ENCODE measurements at regions not wholly inside any gene's neighbourhood (a gene's known extent, or its start where the extent isn't known, plus 50 kb on each side); places are given as distances from the start of the nearest gene placed in this dataset.
"Not testable (repeated sequence)": the region's sequence is repeated elsewhere in the genome, so short reads cannot be mapped to it uniquely, and the experiment has no call there.

DNA sequence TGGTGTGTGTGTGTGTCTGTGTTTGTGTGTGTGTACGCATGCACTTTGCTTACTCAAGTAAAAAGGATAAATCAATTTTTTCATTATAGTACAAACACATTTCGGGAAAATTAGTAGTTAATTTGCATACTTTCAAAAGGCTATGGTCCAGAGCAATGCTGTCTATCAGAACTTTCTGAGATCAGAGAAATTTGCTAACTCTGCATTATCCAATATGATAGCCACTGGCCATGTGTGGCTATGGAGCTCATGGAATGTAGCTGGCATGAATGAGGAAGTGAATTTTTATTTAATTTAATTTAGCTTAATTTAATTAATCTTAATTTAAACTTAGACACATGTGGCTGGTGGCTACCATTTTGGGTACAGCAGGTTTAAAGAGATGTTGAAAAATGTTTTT, 289.6 kb downstream of the MAT2B start:
- no peak for DNase-seq

DNA sequence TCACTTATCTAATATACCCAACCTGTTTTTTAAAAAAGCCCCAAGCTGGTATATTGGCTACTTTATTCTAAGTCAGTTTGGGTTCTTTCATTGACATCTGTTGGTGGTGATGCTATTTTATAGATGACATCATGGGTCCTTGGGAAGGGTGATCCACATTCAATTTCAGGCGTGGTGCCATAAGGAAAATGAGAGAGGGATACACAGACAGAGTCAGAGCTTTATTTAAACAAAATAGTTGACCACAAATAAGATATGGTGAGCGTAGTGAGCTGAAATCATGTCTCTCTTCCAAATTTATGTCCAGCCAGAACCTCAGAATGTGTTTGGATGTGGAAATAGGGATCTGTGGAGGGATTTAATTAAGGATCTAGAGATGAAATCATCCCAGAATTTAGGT, 302.4 kb downstream of the MAT2B start:
- no peak for DNase-seq

DNA sequence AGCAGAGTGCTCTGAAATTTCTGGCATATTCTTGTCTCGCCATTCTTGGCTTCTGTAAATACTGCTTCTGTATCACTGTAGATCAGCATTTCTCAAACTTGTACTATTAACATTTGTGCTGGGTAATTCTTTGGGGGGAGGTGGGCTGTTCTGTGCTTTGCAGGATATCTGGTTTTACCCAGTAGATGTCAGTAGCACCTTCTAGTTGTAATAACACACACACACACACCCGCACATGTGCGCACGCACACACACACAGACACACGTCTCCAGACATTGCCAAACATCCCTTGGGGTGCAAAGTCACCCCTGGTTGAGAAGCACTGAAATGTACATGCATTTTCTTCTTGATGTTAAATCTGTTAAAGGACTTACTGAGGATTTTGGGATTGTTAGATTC, 304.1 kb downstream of the MAT2B start:
- no peak for DNase-seq

DNA sequence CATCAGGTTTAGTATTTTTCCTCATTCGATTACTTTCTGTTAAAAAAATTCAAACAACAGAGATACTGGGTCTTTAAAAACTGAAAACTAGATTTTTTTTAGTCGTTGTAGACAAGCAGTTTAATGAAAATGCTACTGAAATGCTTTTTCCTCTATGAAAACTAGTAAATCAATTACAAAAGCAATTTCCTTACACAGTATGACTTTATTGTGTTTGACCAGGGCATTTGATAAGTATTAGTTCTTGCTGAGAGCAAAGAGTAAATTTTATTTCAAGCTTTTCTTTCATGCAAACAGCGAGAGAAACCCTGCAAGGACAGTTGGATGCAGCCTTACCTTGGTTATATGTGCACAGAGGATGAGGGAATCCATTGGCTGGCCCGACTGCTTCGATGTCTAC, 308.5 kb downstream of the MAT2B start:
- DNase-seq: no peak

DNA sequence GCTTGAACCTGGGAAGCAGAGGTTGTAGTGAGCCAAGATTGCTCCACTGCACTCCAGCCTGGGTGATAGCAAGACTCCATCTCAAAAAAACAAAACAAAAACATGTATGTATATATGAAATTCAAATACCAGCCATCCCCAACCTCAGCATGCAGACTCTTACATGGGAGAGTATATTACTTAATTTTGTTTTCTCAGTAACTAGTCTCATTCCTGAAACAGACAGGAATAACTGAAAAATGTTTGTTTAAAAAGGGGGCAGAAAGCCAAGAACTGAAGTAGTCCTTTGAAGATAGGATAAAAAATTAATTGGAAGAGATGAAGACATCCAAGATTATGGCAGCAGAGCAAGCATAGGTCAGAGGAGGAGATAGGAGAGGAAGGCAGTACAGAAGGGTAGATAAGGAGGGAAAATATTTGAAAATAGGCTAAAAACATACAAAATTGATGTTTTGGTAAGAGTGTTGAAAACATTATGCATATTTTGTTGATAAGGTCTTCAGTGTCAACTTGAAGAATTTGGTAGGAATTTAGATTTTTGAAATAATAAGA, 309.9 kb downstream of the MAT2B start:
- no peak for DNase-seq

DNA sequence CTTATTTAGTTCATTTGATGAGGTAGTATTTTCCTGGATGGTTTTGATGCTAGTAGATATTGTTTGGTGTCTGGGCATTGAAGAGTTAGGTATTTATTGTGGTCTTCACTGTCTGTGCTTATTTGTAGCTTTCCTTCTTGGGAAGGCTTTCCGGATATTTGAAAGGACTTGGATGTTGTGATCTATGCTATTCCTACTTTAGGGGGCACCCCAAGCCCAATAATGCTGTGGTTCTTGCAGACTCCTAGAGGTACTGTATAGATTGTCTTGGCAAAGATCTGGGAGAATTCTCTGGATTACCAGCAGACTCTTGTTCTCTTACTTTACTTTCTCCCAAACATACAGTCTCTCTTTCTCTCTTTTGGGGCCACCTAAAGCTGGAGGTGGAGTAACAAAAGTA, 315.7 kb downstream of the MAT2B start:
- DNase-seq: no peak

DNA sequence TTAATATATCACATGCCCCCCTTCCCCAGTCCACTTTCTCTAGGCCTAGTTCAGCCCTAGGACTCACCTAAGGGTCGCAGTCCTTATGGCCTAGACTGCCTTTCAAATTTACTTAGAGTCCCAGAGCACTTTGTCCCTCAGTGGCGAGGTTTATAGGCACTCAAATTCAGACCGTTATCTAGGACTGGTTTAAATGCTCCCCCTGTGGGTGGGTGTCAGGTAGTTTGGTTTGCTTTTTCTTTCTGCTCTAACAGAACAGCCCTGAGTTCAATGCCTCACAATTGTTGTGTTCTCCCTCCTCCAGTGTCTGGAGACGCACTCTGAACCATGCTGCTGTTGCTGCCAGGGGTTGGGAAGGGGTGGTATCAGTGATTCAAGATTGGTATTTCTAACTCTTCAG, 317.1 kb downstream of the MAT2B start:
- DNase-seq: no peak

DNA sequence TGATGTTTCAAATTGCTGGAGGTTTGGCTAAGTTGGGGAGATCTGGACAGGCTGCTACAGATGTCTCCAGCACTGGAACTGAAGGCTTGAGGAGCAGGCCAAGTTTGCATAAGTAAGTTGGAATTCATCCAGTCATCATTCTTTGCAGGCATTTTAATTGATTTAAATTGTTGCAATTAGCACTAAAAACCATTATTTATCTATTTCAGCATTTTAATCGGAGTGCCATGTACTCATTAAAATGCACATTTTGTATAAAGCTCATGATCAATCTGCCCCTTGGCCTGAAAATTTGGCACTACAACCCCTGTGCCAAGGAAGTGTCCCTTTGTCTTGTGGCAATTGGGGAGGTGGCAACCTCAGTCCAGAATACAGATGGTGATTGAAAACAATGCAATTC, 320.2 kb downstream of the MAT2B start:
- no peak for DNase-seq

DNA sequence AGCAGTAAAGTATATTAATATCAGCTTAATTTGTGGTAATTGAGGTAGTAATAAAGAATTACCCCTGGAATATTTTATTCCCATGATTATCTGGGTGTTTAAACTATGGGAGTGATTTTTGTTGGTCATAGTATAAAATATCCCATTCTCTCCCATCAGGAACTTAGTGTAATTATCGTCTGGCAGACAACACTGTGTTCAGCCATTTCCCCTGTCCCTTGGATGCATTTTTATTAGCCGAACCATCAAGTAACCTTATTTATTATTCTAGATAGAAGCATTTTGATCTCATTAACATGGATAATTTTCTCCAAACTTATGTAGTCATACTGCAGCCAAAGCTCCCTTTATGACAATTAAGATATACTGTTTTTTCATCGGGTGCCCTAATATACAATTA, 320.8 kb downstream of the MAT2B start:
- DNase-seq: no peak

DNA sequence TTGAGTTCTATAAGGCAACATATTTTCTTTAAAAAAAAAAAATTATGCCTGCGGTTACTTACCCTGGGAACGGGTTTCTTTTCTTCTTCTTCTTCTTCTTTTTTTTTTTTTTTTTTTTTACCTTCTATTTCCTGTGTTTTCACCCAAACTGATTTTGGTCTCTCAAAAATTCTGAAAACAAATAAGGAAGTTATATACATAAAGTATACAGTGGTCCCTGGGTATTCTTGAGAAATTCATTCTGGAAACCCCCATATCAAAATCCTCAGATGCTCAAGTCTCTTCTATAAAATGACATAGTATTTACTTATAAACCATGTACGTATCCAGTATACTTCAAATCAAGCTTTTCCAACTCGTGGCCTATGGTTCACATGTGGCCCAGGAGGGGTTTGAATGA, 326.7 kb downstream of the MAT2B start:
- no peak for DNase-seq

DNA sequence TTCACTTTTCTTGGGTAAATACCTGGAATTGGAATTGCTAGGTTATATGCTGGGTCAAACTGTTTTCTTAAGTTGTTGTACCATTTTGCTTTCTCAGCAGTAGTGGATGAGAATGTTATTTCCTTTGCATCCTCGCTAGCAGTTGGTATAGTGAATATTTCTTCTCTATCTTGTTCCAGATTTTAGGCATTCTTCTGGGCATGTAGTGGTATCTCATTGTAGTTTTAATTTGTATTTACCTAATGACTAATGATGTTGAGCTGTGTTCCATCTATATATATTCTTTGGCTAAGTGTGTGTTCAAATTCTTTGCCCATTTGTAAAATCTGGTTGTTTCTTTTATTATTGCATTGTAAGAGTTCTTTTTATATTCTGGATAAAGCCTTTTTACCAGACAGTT, 333.3 kb downstream of the MAT2B start:
- DNase-seq: no peak

DNA sequence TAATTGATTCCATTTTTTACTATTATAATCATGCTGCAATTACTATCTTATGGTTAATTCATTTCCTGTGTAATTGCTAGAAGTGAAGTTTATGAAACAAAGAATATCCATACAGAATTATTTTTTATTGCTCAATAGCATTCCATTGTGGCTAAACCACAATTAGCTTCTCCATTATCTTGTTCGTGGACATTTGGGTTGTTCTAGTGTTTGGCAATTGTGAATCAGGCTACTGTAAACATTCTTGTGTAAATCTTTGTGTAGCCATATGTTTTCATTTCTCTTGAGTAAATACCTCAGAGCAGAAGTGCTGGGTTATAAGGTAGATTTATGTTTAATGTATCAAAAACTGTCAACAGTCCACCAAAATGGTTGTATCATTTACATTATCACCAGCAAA, 341.1 kb downstream of the MAT2B start:
- DNase-seq: no peak

DNA sequence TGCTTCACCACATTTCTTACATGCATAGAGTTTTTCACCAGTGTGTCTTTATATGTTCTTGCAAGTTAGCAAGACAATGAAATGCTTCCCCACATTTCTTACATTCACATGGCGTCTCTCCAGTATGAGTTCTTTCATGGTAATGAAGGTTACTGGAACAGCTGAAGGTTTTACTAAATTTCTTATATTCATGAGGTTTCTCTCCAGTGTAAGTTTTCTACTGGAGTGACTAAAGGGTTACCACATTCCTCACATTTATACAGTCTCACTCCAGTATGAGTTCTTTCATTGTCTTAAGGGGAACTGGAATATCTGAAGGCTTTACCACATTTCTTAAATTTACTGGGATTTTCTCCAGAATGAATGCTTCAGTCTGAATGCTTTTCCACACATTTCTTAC, 350.3 kb downstream of the MAT2B start:
- DNase-seq: no peak

DNA sequence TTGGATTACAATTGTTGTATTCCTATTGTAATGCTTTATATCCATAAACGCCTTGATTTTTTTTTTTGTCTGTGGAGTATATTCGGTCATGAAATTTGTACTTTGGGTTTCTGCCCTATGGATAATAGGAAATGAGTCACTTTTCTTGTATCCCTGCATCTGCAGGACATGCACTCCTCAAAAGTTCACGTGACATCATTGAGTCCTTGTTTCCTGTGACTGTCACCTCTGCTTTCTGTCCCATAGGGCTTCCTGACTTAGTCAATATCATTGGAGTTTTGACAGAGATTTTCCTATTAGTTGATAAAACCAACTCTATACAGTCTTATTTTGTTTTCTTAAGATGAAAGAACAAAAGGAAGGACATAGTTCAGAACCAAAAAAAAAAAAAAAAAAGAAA, 356.3 kb downstream of the MAT2B start:
- DNase-seq: no peak

DNA sequence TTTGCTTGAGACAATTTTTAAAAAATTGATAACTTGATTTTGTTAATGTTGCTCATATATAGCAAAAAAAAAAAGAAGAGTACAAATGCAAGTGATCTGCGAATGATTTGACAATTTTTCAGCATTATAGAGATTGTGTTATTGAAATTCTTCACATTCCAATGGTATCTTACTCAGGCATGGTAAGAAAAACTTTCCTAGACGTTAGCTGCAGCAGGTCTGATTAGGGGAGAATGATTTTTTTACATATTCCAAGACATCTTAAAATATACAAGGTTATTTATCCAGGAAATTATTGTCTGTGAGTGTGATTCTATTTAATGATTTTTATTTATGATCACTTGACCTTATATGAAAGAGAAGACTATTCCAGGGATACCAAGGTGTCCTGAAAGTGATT, 361.9 kb downstream of the MAT2B start:
- no peak for DNase-seq

DNA sequence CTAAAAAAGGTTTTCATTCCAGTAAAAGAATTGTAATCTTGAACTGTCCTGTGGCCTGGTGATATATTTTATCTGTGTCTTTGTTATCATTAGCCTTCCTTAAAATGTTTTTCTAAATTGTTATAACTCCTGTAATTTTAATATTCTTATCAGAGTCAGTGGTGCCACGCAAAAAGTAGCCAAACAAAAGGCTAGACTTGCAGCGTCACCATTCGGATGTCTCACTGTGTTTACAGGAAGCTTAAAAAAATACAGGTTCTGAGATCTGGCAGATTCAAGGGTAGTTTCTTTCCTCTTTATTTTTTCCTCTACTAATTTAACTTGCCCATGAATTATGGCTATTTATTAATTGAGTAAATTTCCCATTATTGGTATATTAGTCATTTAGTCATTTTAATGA, 362.3 kb downstream of the MAT2B start:
- no peak for DNase-seq

DNA sequence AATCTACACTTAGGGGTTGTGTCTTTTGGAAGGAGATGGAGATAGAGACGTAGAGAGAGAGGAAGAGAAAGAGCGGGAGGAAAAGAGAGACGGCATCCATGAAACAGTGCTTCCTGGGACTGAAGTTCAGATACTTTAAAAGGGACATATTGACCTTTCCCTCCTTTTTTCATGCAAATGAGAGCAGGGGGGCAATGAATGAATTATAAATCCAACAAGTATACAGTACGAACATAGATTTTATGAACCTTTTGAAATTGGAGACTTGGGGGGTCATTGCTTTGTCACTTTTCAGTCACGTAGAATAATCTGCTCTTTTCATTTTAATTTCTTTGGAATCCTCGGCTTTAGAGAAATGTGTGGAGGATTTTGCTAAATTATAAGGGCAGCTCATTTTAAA, 364.2 kb downstream of the MAT2B start:
- no peak for DNase-seq

DNA sequence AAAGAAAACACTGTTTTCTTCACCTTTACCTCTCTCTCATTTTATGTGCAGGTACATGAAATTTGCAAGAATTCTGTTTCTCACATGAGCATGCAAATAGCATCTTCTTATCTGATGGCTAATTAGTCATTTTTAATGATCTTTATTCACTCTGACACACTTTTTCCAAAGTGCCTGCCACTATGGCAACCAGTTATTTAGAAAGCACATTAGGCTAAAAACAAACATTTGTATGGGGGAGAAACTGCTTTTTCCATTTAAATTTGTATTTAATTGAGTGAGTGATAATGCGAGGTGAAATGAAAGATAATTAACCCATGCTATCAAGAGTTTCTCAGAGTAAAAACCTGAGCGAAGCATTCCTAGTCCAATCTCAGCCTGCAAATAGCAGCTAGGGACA, 365.0 kb downstream of the MAT2B start:
- no peak for DNase-seq

DNA sequence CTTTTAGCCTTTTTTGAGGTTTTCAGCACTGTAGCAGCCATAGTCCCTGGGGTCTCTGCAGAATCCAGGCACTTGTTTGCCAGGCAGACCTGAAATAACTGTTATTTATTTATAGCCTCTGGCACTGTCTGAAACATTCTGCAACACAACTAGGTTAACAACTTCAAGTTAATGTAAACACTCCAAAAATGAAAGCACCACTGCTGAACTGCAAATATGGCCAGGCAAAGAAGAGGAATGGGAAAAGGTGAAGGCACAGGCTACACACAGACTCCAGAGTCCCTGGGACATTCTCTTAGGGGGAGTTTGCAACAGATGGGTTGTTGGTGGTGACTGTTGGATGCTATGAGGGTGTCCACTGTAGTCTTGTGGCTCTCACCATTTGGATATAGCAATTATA, 369.0 kb downstream of the MAT2B start:
- no peak for DNase-seq

DNA sequence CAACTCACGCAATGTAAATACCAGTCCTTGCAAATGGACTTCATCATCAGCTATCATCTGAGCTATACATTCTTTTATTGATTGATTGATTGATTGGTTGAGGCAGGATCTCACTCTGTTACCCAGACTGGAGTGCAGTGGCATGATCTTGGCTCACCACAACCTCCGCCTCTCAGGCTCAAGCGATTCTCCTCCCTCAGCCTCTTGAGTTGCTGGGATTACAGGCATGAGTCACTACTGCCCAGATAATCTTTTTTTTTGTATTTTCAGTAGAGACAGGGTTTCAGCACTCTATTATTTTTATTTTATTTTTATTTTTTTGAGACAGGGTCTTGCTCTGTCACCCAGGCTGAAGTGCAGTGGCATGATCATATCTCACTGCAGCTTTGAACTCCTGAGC, 369.5 kb downstream of the MAT2B start:
- not testable (repeated sequence) for DNase-seq

DNA sequence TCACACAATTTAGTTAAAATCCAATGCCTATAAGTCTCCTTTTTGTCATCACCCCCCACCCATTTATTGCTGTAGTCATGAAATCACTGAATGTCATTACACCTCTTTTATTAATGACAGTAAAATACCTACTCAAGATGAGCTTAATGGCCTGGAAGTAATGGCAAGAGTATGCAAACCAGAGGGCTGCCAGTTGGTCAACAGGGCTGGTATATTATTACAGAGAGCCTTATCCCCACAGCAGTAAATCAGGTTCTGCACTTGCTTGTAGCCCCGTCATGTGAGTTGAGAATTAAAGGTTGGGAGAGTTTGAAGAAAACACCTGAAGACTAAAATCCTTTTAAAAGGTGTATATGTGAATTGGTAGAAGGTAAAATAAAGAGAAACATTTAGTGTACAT, 372.4 kb downstream of the MAT2B start:
- no peak for DNase-seq

DNA sequence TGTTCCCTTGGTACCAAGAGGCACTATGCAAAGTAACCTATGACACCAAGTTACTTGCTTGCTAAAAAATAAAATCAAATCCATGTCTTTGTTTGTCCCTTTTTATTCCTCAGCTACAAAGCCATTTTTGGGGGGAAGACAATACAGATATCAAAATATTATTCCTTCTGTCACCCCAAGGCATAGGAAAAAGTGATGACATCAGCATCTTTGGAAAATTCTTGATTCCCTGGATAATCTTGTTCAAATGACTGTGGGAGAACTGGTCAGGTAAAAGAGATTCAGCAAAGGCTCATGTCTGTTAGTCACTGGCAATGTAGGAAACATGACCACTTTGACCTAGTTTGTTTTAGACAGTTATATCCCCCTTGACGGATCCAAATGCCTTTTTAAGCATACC, 373.1 kb downstream of the MAT2B start:
- DNase-seq: no peak

DNA sequence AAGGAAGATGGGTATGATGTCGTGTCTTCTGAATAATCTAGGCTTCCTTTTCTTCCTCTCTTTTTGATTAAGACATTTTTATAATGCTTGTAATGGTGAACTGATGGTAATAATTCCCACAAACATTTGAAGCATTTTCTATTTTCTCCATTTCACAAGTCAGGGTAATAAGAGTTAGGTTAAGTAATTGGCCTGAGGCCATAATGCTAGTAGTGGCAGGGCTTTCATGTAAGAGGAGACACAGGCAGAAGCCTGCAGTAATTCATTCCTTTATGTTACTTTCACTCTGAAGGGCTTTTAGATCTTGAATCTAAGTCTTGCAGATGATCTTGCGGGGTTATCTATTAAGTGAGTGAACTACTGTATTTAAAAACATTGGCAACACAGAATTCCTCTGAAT, 374.9 kb downstream of the MAT2B start:
- no peak for DNase-seq

DNA sequence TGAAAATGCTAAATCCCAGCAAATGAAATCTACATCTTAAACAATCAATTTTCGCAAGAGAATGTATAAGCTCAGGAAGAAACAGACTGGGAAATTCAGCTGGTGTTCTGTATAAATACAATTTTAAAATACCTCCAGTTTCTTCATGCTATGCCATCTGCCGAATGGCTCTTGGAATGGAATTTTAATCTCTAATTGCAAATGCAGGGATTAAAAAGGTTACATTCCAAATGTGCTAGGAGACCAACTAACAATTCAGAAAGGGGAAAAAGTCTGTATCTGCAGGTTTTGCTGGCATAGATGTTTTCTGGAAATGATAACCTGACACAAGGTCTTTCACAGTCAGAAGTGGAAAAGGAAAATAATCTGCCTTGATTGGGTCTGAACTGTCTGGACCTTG, 379.7 kb downstream of the MAT2B start:
- DNase-seq: no peak

DNA sequence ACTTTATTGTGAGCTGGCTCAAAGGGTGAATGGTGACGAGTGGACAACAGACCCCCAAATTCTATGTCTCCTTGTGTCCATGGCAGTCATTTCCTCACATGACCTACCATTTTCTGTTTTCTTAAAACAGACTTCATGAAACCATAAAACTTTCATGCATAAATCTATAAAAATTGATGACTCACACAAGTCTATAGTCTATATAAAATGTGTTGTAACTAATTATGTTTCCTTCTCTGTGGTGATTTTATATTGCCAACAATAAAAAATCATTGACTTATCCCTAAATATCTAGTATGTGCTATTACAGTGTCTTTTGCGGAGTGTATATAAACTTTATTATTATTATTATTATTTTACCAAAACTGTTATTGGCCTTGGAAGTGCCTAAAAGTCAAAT, 382.4 kb downstream of the MAT2B start:
- no peak for DNase-seq

DNA sequence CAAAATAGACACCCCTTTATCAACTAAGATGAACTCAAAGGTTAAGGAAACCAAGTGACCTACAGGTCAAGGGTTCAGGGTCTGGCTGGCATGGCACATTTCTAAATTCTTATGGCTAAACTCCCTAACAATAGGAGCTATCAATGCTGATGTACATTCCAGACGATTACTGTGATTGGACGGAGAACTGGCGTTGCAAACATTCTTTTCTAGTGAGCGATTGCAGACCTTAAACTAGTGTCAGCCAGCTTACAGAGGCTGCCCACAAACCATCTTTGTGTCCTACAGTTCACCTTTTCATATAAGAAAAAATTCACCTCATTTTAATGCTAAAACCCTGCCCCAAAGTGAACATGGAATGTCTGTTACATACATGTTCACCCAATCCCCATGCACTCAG, 382.9 kb downstream of the MAT2B start:
- no peak for DNase-seq
